ENCODE measurements at regions not wholly inside any gene's neighbourhood (a gene's known extent, or its start where the extent isn't known, plus 50 kb on each side); places are given as distances from the start of the nearest gene placed in this dataset.

- TF ChIP-seq EP300 (IDR thresholded peaks at IDR 0.05) (no peak), CTCF (IDR thresholded peaks at IDR 0.05) (no peak), RFX5 (IDR thresholded peaks at IDR 0.05) (no peak), POLR2AphosphoS2 (conservative IDR thresholded peaks at IDR 0.05; ENCODE audit: low read length) (no peak), MYC (IDR thresholded peaks at IDR 0.05; ENCODE audit: borderline replicate concordance, low read length) (no peak), PHF8 (IDR thresholded peaks at IDR 0.05; ENCODE audit: borderline replicate concordance, low read depth) (no peak), CBX8 (IDR thresholded peaks at IDR 0.05) (no peak), POLR2A (IDR thresholded peaks at IDR 0.05; ENCODE audit: low read length) (no peak), PBX3 (IDR thresholded peaks at IDR 0.05) (no peak)
Measured at GRCh38 chr14:49960453-49960852, 67.6 kb downstream of the ARF6 start.

Data from A549 (cell line).